GM23248 (cell line): ENCODE measurements at regions not wholly inside any gene's neighbourhood (a gene's known extent, or its start where the extent isn't known, plus 50 kb on each side); places are given as distances from the start of the nearest gene placed in this dataset.

Experiments
- EZH2 ChIP-seq: fragments of 200-600 bp; sonication (generic); IDR thresholded peaks from 2 replicates; pipeline ENCODE4 v1.6.1; 2018; ENCODE audit warnings: antibody characterized with exemption, mild to moderate bottlenecking; ENCODE audit not compliant: insufficient read depth, poor library complexity, severe bottlenecking
- EZH2phosphoT487 ChIP-seq: fragments of 200-600 bp; sonication (generic); IDR thresholded peaks from 2 replicates; pipeline ENCODE4 v1.6.1; 2018; ENCODE audit warnings: antibody characterized with exemption, moderate library complexity, mild to moderate bottlenecking, low read depth; ENCODE audit not compliant: insufficient read depth

- TF ChIP-seq EZH2phosphoT487 (no peak), EZH2 (no peak)
Observed at GRCh38 chr1:59029411-59030167, 245.7 kb upstream of the JUN start.
